ENCODE measurements at regions not wholly inside any gene's neighbourhood (a gene's known extent, or its start where the extent isn't known, plus 50 kb on each side); places are given as distances from the start of the nearest gene placed in this dataset.

GRCh38 chr2:84033347-84033974, 425.6 kb downstream of the SUCLG1 start:
- TF ChIP-seq CTCF (IDR thresholded peaks at IDR 0.05; ENCODE audit: low read length): no peak
- TF ChIP-seq EZH2 (IDR thresholded peaks at IDR 0.05; ENCODE audit: borderline replicate concordance, low read length): no peak
